Spleen (tissue), 7 donors: ENCODE measurements at regions not wholly inside any gene's neighbourhood (a gene's known extent, or its start where the extent isn't known, plus 50 kb on each side); places are given as distances from the start of the nearest gene placed in this dataset.

Source experiments
- CTCF ChIP-seq, 11 experiments: fragments of 200-600 bp in 7 of 11; fragments of 450-650 bp in 4 of 11; sonication (generic) in 4 of 11; IDR thresholded peaks in 8 of 11; conservative IDR thresholded peaks in 3 of 11; 1 replicate in 7 of 11; 2 replicates in 4 of 11; pipeline versions ENCODE4 v1.4.0 to v1.8.0; 2016 to 2021; ENCODE audit warnings: antibody characterized with exemption in 11 of 11, inconsistent platforms in 4 of 11, mild to moderate bottlenecking in 1 of 11
- POLR2A ChIP-seq, 3 donors: fragments of 450-650 bp; IDR thresholded peaks; one replicate each; pipeline ENCODE4 v1.5.1; 2017; ENCODE audit warnings: antibody characterized with exemption in 3 of 3, mild to moderate bottlenecking in 1 of 3
- POLR2AphosphoS5 ChIP-seq, 3 donors: sonication (generic); formaldehyde crosslinking; IDR thresholded peaks; one replicate each; pipeline ENCODE4 v1.5.1; 2017; ENCODE audit warnings: antibody characterized with exemption in 3 of 3
- donor health status: DM: no; HTN: no; CAD: no; lungs with moderate emphysema.
- donor health status: DM: no; HTN: no; CAD: no.
- donor health status: DM: no; HTN: no; CAD: no.

GRCh38 chr11:134967746-134968145 lies 555.7 kb upstream of the B3GAT1 start:
- TF ChIP-seq POLR2AphosphoS5 (IDR thresholded peaks at IDR 0.05) (no peak), CTCF (IDR thresholded peaks at IDR 0.05 in 8 of 11, conservative IDR thresholded peaks at IDR 0.05 in 3 of 11) (no peak), POLR2A (IDR thresholded peaks at IDR 0.05) (no peak)
